Kasumi-1 (cell line): ENCODE measurements at regions not wholly inside any gene's neighbourhood (a gene's known extent, or its start where the extent isn't known, plus 50 kb on each side); places are given as distances from the start of the nearest gene placed in this dataset.
A peak's percentile ranks its signal among the peaks of the same experiment; 100 is the strongest.
"Not testable (repeated sequence)": the region's sequence is repeated elsewhere in the genome, so short reads cannot be mapped to it uniquely, and the experiment has no call there.

Source experiments
- DNase-seq, 2 experiments: peaks; one replicate each; lab custom pipeline; 2025; lab: John Stamatoyannopoulos, UW

- DNase-seq: not testable (repeated sequence)
Observed at GRCh38 chr16:31581065-31581464, 53.4 kb downstream of the AHSP start.

- not testable (repeated sequence) for DNase-seq
Observed at GRCh38 chr16:31601737-31602384, 74.2 kb downstream of the AHSP start.

- DNase-seq: no peak
Observed at GRCh38 chr16:31618130-31618529, 90.4 kb downstream of the AHSP start.

- DNase-seq: no peak
Observed at GRCh38 chr16:31636433-31636832, 108.7 kb downstream of the AHSP start.

GRCh38 chr16:31641279-31641678 lies 113.6 kb downstream of the AHSP start:
- no peak for DNase-seq

- not testable (repeated sequence) for DNase-seq
Observed at GRCh38 chr16:31655674-31656073, 128.0 kb downstream of the AHSP start.

GRCh38 chr16:31664683-31665482 lies 137.2 kb downstream of the AHSP start:
- no peak for DNase-seq

GRCh38 chr16:31674686-31675085 lies 147.0 kb downstream of the AHSP start:
- DNase-seq: no peak

GRCh38 chr16:31676731-31677130 lies 149.0 kb downstream of the AHSP start:
- no peak for DNase-seq

GRCh38 chr16:31678649-31679325 lies 151.1 kb downstream of the AHSP start:
- no peak for DNase-seq

- not testable (repeated sequence) for DNase-seq
Observed at GRCh38 chr16:31689331-31689730, 161.6 kb downstream of the AHSP start.

- not testable (repeated sequence) for DNase-seq
Observed at GRCh38 chr16:31692338-31692737, 164.6 kb downstream of the AHSP start.

- no peak for DNase-seq
Observed at GRCh38 chr16:31693733-31694132, 166.0 kb downstream of the AHSP start.

- DNase-seq: no peak
Observed at GRCh38 chr16:31694461-31694860, 166.8 kb downstream of the AHSP start.

- DNase-seq: peak; percentile 99
Observed at GRCh38 chr16:31695667-31696066, 168.0 kb downstream of the AHSP start.

GRCh38 chr16:31696968-31697743 lies 169.5 kb downstream of the AHSP start:
- peak; percentile 89 to 97 for DNase-seq

- DNase-seq: no peak
Observed at GRCh38 chr16:31697744-31698125, 170.0 kb downstream of the AHSP start.

GRCh38 chr16:31698901-31699300 lies 171.2 kb downstream of the AHSP start:
- DNase-seq: no peak

- no peak for DNase-seq
Observed at GRCh38 chr16:31699601-31700000, 171.9 kb downstream of the AHSP start.

- DNase-seq: peak; percentile 95 to 97
Observed at GRCh38 chr16:31700200-31700529, 172.5 kb downstream of the AHSP start.

- no peak for DNase-seq
Observed at GRCh38 chr16:31700530-31701388, 172.8 kb upstream of the ZNF267 start.
